Activated CD8-positive, alpha-beta memory T cell treated with anti-CD3 and anti-CD28 coated beads for 48 hours (primary cell): ENCODE measurements at regions not wholly inside any gene's neighbourhood (a gene's known extent, or its start where the extent isn't known, plus 50 kb on each side); places are given as distances from the start of the nearest gene placed in this dataset.

Experiments used
- DNase-seq, 3 experiments: peaks; one replicate each; pipeline ENCODE4 v3.0.0-alpha.2; 2020; ENCODE audit warnings: low read depth in 2 of 3, low spot score in 2 of 3

GRCh38 chr2:181185948-181186347 is 205.5 kb downstream of the UBE2E3 start:
- DNase-seq: no peak

GRCh38 chr2:181188605-181189004 is 208.2 kb downstream of the UBE2E3 start:
- DNase-seq: no peak

- DNase-seq: no peak
Measured at GRCh38 chr2:181189951-181190350, 209.5 kb downstream of the UBE2E3 start.

- no peak for DNase-seq
Measured at GRCh38 chr2:181190711-181191110, 210.3 kb downstream of the UBE2E3 start.

- DNase-seq: no peak
Measured at GRCh38 chr2:181193550-181193949, 213.1 kb downstream of the UBE2E3 start.

- DNase-seq: no peak
Measured at GRCh38 chr2:181196401-181196800, 216.0 kb downstream of the UBE2E3 start.

GRCh38 chr2:181197140-181197760 is 216.8 kb downstream of the UBE2E3 start:
- no peak for DNase-seq

GRCh38 chr2:181198183-181198864 is 217.9 kb downstream of the UBE2E3 start:
- DNase-seq: no peak

GRCh38 chr2:181203412-181203811 is 223.0 kb downstream of the UBE2E3 start:
- DNase-seq: no peak

- no peak for DNase-seq
Measured at GRCh38 chr2:181203916-181204315, 223.5 kb downstream of the UBE2E3 start.

- DNase-seq: no peak
Measured at GRCh38 chr2:181218401-181218821, 238.0 kb downstream of the UBE2E3 start.

- DNase-seq: no peak
Measured at GRCh38 chr2:181223234-181223633, 234.0 kb upstream of the ITGA4 start.

- no peak for DNase-seq
Measured at GRCh38 chr2:181224866-181225265, 232.3 kb upstream of the ITGA4 start.

GRCh38 chr2:181228661-181229060 is 228.5 kb upstream of the ITGA4 start:
- no peak for DNase-seq

GRCh38 chr2:181231151-181231550 is 226.0 kb upstream of the ITGA4 start:
- no peak for DNase-seq

- DNase-seq: no peak
Measured at GRCh38 chr2:181231886-181232621, 225.1 kb upstream of the ITGA4 start.

GRCh38 chr2:181234487-181234891 is 222.7 kb upstream of the ITGA4 start:
- DNase-seq: no peak

- DNase-seq: no peak
Measured at GRCh38 chr2:181235011-181235410, 222.2 kb upstream of the ITGA4 start.

- DNase-seq: no peak
Measured at GRCh38 chr2:181235683-181236459, 221.3 kb upstream of the ITGA4 start.

GRCh38 chr2:181239201-181239799 is 217.9 kb upstream of the ITGA4 start:
- DNase-seq: no peak

- no peak for DNase-seq
Measured at GRCh38 chr2:181240844-181241243, 216.3 kb upstream of the ITGA4 start.
